Vagina (tissue), 2 donors: ENCODE measurements at regions not wholly inside any gene's neighbourhood (a gene's known extent, or its start where the extent isn't known, plus 50 kb on each side); places are given as distances from the start of the nearest gene placed in this dataset.

Experiments
- POLR2A ChIP-seq, 2 donors: fragments of 450-650 bp; IDR thresholded peaks; one replicate each; pipeline ENCODE4 v1.6.1; 2017; ENCODE audit warnings: antibody characterized with exemption in 2 of 2, mild to moderate bottlenecking in 2 of 2, moderate library complexity in 2 of 2
- POLR2AphosphoS5 ChIP-seq, 2 donors: sonication (generic); formaldehyde crosslinking; IDR thresholded peaks; one replicate each; pipeline ENCODE4 v1.9.0; 2017; ENCODE audit warnings: antibody characterized with exemption in 2 of 2, mild to moderate bottlenecking in 2 of 2, low read depth in 1 of 2; ENCODE audit not compliant: insufficient read depth in 1 of 2
- TF ChIP-seq, protein P1 (sequence below), 3 experiments: fragments of 450-650 bp in 2 of 3; fragments of 200-600 bp in 1 of 3; sonication (generic) in 1 of 3; IDR thresholded peaks; one replicate each; pipeline ENCODE4 v1.5.1; 2017 to 2019; ENCODE audit warnings: antibody characterized with exemption in 3 of 3, mild to moderate bottlenecking in 2 of 3, moderate library complexity in 2 of 3

DNA sequence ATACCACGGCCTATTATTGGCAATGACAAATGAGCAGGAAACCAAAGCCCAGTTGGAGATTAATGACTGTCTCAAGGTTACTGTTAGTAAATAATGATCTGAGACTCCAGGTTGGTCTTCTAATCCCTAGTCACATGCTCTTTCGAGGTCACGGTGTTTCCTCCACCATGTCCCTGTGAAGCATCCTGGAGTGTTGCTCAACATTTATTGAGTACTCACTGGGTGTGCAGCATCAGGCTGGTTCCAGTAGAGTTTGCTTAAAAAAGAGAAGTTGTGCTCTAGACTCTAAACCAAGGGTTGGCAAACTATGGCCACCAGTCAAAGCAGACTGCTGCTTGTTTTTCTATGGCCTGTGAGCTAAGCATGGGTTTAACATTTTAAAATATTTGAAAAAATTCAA is 263.8 kb upstream of the ATP5MC3 start:
- TF ChIP-seq, protein P1, sequence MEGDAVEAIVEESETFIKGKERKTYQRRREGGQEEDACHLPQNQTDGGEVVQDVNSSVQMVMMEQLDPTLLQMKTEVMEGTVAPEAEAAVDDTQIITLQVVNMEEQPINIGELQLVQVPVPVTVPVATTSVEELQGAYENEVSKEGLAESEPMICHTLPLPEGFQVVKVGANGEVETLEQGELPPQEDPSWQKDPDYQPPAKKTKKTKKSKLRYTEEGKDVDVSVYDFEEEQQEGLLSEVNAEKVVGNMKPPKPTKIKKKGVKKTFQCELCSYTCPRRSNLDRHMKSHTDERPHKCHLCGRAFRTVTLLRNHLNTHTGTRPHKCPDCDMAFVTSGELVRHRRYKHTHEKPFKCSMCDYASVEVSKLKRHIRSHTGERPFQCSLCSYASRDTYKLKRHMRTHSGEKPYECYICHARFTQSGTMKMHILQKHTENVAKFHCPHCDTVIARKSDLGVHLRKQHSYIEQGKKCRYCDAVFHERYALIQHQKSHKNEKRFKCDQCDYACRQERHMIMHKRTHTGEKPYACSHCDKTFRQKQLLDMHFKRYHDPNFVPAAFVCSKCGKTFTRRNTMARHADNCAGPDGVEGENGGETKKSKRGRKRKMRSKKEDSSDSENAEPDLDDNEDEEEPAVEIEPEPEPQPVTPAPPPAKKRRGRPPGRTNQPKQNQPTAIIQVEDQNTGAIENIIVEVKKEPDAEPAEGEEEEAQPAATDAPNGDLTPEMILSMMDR (IDR thresholded peaks at IDR 0.05), result no peak
- no peak for TF ChIP-seq POLR2A (IDR thresholded peaks at IDR 0.05)
- no peak for TF ChIP-seq POLR2AphosphoS5 (IDR thresholded peaks at IDR 0.05; ENCODE audit: insufficient read depth in 1 of 2, low read depth in 1 of 2)
